ENCODE measurements at regions not wholly inside any gene's neighbourhood (a gene's known extent, or its start where the extent isn't known, plus 50 kb on each side); places are given as distances from the start of the nearest gene placed in this dataset.

GRCh38 chr13:37501187-37501586, 97.4 kb downstream of the POSTN start:
- H3K36me3 ChIP-seq, result no peaks in the 10 kb centered on the region
- H3K4me1 ChIP-seq, result no peaks in the 10 kb centered on the region
- ATAC-seq, result no peak
- no peaks in the 10 kb centered on the region for H3K27me3 ChIP-seq
- no peak for DNase-seq
- no peak overlapping the region for H3K27ac ChIP-seq
- H3K9me3 ChIP-seq, result no peaks in the 10 kb centered on the region
- intact Hi-C loops (cut with DNase I), result no loop called here
- WGBS (ENCODE audit: insufficient coverage, low coverage, low lambda C conversion rate, missing lambda C conversion rate), result 48% methylated on average over 2 of the region's 2 CpGs
- TF ChIP-seq POLR2A (IDR thresholded peaks at IDR 0.05), result no peak
- TF ChIP-seq CTCF (IDR thresholded peaks at IDR 0.05), result no peak
- H3K4me3 ChIP-seq, result no peak overlapping the region

- no peak for TF ChIP-seq CTCF (IDR thresholded peaks at IDR 0.05)
- no peak for TF ChIP-seq POLR2A (IDR thresholded peaks at IDR 0.05)
- H3K27me3 ChIP-seq, result no peaks in the 10 kb centered on the region
- intact Hi-C loops (cut with DNase I), result no loop called here
- H3K27ac ChIP-seq, result no peak overlapping the region
- H3K4me3 ChIP-seq, result no peak overlapping the region
- no peaks in the 10 kb centered on the region for H3K36me3 ChIP-seq
- H3K4me1 ChIP-seq, result no peaks in the 10 kb centered on the region
- WGBS (ENCODE audit: insufficient coverage, low coverage, low lambda C conversion rate, missing lambda C conversion rate), result 25% methylated on average over 1 of the region's 1 CpG
- no peaks in the 10 kb centered on the region for H3K9me3 ChIP-seq
- ATAC-seq (peak in 1 of 4 donors; percentile 43), DNase-seq (no peak)
Measured at GRCh38 chr13:37495046-37495445, 103.5 kb downstream of the POSTN start.

GRCh38 chr13:37493775-37494174, 104.8 kb downstream of the POSTN start:
- H3K9me3 ChIP-seq, result no peaks in the 10 kb centered on the region
- intact Hi-C loops (cut with DNase I), result no loop called here
- ATAC-seq (no peak), DNase-seq (no peak)
- WGBS (ENCODE audit: insufficient coverage, low coverage, low lambda C conversion rate, missing lambda C conversion rate), result 63% methylated on average over 3 of the region's 3 CpGs
- H3K27me3 ChIP-seq, result no peaks in the 10 kb centered on the region
- H3K4me1 ChIP-seq, result no peaks in the 10 kb centered on the region
- no peaks in the 10 kb centered on the region for H3K36me3 ChIP-seq
- no peak overlapping the region for H3K27ac ChIP-seq
- H3K4me3 ChIP-seq, result no peak overlapping the region
- TF ChIP-seq CTCF (IDR thresholded peaks at IDR 0.05) (no peak), POLR2A (IDR thresholded peaks at IDR 0.05) (no peak)

GRCh38 chr13:37492741-37493514, 105.6 kb downstream of the POSTN start:
- Histone ChIP-seq H3K4me3 (no peak overlapping the region), H3K4me1 (no peaks in the 10 kb centered on the region), H3K36me3 (no peaks in the 10 kb centered on the region), H3K27me3 (no peaks in the 10 kb centered on the region), H3K27ac (no peak overlapping the region), H3K9me3 (no peaks in the 10 kb centered on the region)
- WGBS (ENCODE audit: insufficient coverage, low coverage, low lambda C conversion rate, missing lambda C conversion rate), result 32% methylated on average over 3 of the region's 3 CpGs
- TF ChIP-seq POLR2A (IDR thresholded peaks at IDR 0.05), result no peak
- no peak for TF ChIP-seq CTCF (IDR thresholded peaks at IDR 0.05)
- ATAC-seq (no peak), DNase-seq (no peak)
- intact Hi-C loops (cut with DNase I), result no loop called here

- Histone ChIP-seq H3K27ac (no peak overlapping the region), H3K4me1 (no peaks in the 10 kb centered on the region), H3K36me3 (no peaks in the 10 kb centered on the region), H3K4me3 (no peak overlapping the region), H3K27me3 (no peaks in the 10 kb centered on the region), H3K9me3 (no peaks in the 10 kb centered on the region)
- DNase-seq (no peak), ATAC-seq (no peak)
- intact Hi-C loops (cut with DNase I), result no loop called here
- TF ChIP-seq CTCF (IDR thresholded peaks at IDR 0.05) (no peak), POLR2A (IDR thresholded peaks at IDR 0.05) (no peak)
Measured at GRCh38 chr13:37492075-37492474, 106.5 kb downstream of the POSTN start.

Data from right lobe of liver (tissue), 6 donors.